ENCODE measurements at regions not wholly inside any gene's neighbourhood (a gene's known extent, or its start where the extent isn't known, plus 50 kb on each side); places are given as distances from the start of the nearest gene placed in this dataset.
"Not testable (repeated sequence)": the region's sequence is repeated elsewhere in the genome, so short reads cannot be mapped to it uniquely, and the experiment has no call there.

- CTCF ChIA-PET; H3K27ac Mint-ChIP-seq; ATAC-seq (ENCODE audit: low read depth); H2AFZ ChIP-seq (ENCODE audit: insufficient read depth, low read depth, low read length, poor library complexity, severe bottlenecking); H3K4me3 Mint-ChIP-seq; H3K79me2 ChIP-seq (ENCODE audit: control insufficient read depth, insufficient read depth, low read length); H4K20me1 ChIP-seq (ENCODE audit: control insufficient read depth, insufficient read depth, low read length, poor library complexity, severe bottlenecking); H3K4me3 ChIP-seq (ENCODE audit: control extremely low read depth in 1 of 5, extremely low read depth in 1 of 5, insufficient read depth in 1 of 5, low read depth in 2 of 5, low read length in 4 of 5); H3K9ac ChIP-seq (ENCODE audit: low read length); H3K9me3 Mint-ChIP-seq (ENCODE audit: insufficient read depth); H3K4me1 ChIP-seq (ENCODE audit: control insufficient read depth in 2 of 2, insufficient read depth in 2 of 2, low read length in 2 of 2); H3K36me3 ChIP-seq (replicated peaks in 1 of 2; ENCODE audit: control extremely low read depth in 1 of 2, control insufficient read depth in 1 of 2, extremely low read depth in 1 of 2, insufficient read depth in 2 of 2, low read length in 1 of 2); intact Hi-C loops (cut with micrococcal nuclease); H3K27ac ChIP-seq (ENCODE audit: low read length in 2 of 2); H3K4me2 ChIP-seq (replicated peaks; ENCODE audit: low read depth, low read length, poor library complexity, severe bottlenecking); H3K4me1 Mint-ChIP-seq; H3K9me3 ChIP-seq (ENCODE audit: control extremely low read depth in 1 of 3, control insufficient read depth in 2 of 3, insufficient read depth in 1 of 3, low read length in 2 of 3); POLR2A ChIA-PET; DNase-seq: not testable (repeated sequence)
- peaks cover 34% of the 10 kb centered on the region for H3K27me3 Mint-ChIP-seq
- 88% methylated on average over 8 of the region's 10 CpGs for WGBS (ENCODE audit: insufficient coverage)
- peaks cover 0 to 18% (median 9%) of the 10 kb centered on the region in 4 experiments for H3K27me3 ChIP-seq (replicated peaks in 1 of 4; ENCODE audit: control extremely low read depth in 1 of 4, control insufficient read depth in 3 of 4, insufficient read depth in 4 of 4, low read length in 3 of 4)
Observed at GRCh38 chr22:25426530-25427308, 137.8 kb upstream of the GRK3 start.

DNA sequence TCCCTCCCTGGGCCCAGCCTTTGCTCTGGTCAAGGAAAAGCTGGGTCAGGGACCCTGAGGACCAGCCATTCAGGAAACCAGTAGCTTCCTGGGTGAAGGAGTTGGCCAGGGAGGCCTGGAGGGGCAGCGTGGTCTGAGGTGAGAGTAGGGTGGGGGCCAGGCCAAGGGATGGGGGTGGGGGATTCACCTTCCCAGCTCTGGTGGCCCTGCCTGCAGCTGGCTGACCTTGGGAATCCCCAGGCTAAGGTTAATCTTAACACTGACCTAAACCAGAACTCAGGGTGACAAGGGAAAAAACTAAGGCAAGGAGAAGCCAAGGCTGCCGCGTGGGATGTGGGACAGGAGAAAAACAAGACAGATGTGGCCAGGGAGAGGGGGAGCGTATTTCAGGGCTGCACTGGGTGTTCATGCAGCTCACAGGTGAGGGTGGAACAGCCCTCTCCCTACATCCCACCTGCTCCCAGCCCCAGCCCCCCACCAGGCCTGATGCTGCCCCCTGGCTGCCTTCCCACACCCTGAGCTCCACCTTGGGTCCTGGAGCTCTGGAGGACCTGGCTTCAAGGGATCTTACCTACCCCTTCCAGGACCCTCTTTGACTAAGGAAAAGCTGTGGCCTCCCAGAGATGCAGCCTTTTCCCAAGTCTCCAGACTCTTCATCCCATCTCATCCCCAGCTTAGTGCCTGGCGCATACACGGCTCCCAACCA is 132.7 kb upstream of the GRK3 start:
- H3K4me2 ChIP-seq (replicated peaks; ENCODE audit: low read depth, low read length, poor library complexity, severe bottlenecking); H3K9me3 ChIP-seq (ENCODE audit: control extremely low read depth in 1 of 3, control insufficient read depth in 2 of 3, insufficient read depth in 1 of 3, low read length in 2 of 3); H3K9me3 Mint-ChIP-seq (ENCODE audit: insufficient read depth); H3K4me3 ChIP-seq (ENCODE audit: control extremely low read depth in 1 of 5, extremely low read depth in 1 of 5, insufficient read depth in 1 of 5, low read depth in 2 of 5, low read length in 4 of 5); DNase-seq; H3K4me3 Mint-ChIP-seq; CTCF ChIA-PET; ATAC-seq (ENCODE audit: low read depth); H3K9ac ChIP-seq (ENCODE audit: low read length); H2AFZ ChIP-seq (ENCODE audit: insufficient read depth, low read depth, low read length, poor library complexity, severe bottlenecking); POLR2A ChIA-PET; H3K27ac ChIP-seq (ENCODE audit: low read length in 2 of 2); H3K36me3 ChIP-seq (replicated peaks in 1 of 2; ENCODE audit: control extremely low read depth in 1 of 2, control insufficient read depth in 1 of 2, extremely low read depth in 1 of 2, insufficient read depth in 2 of 2, low read length in 1 of 2); H3K27me3 ChIP-seq (replicated peaks in 1 of 4; ENCODE audit: control extremely low read depth in 1 of 4, control insufficient read depth in 3 of 4, insufficient read depth in 4 of 4, low read length in 3 of 4); H4K20me1 ChIP-seq (ENCODE audit: control insufficient read depth, insufficient read depth, low read length, poor library complexity, severe bottlenecking); H3K4me1 Mint-ChIP-seq; H3K4me1 ChIP-seq (ENCODE audit: control insufficient read depth in 2 of 2, insufficient read depth in 2 of 2, low read length in 2 of 2); H3K79me2 ChIP-seq (ENCODE audit: control insufficient read depth, insufficient read depth, low read length); H3K27ac Mint-ChIP-seq; intact Hi-C loops (cut with micrococcal nuclease): not testable (repeated sequence)
- peaks cover 11% of the 10 kb centered on the region for H3K27me3 Mint-ChIP-seq
- no CpG with 5 or more reads among the region's 6 CpGs for WGBS (ENCODE audit: insufficient coverage)

GRCh38 chr22:25433381-25433970 is 131.0 kb upstream of the GRK3 start:
- H3K4me1 ChIP-seq (ENCODE audit: control insufficient read depth in 2 of 2, insufficient read depth in 2 of 2, low read length in 2 of 2); intact Hi-C loops (cut with micrococcal nuclease); H3K4me1 Mint-ChIP-seq; H3K4me3 Mint-ChIP-seq; H3K9me3 Mint-ChIP-seq (ENCODE audit: insufficient read depth); ATAC-seq (ENCODE audit: low read depth); H3K27me3 ChIP-seq (replicated peaks in 1 of 4; ENCODE audit: control extremely low read depth in 1 of 4, control insufficient read depth in 3 of 4, insufficient read depth in 4 of 4, low read length in 3 of 4); H3K9me3 ChIP-seq (ENCODE audit: control extremely low read depth in 1 of 3, control insufficient read depth in 2 of 3, insufficient read depth in 1 of 3, low read length in 2 of 3); H3K36me3 ChIP-seq (replicated peaks in 1 of 2; ENCODE audit: control extremely low read depth in 1 of 2, control insufficient read depth in 1 of 2, extremely low read depth in 1 of 2, insufficient read depth in 2 of 2, low read length in 1 of 2); H4K20me1 ChIP-seq (ENCODE audit: control insufficient read depth, insufficient read depth, low read length, poor library complexity, severe bottlenecking); H2AFZ ChIP-seq (ENCODE audit: insufficient read depth, low read depth, low read length, poor library complexity, severe bottlenecking); POLR2A ChIA-PET; H3K27ac Mint-ChIP-seq; H3K27ac ChIP-seq (ENCODE audit: low read length in 2 of 2); H3K4me3 ChIP-seq (ENCODE audit: control extremely low read depth in 1 of 5, extremely low read depth in 1 of 5, insufficient read depth in 1 of 5, low read depth in 2 of 5, low read length in 4 of 5); CTCF ChIA-PET; H3K79me2 ChIP-seq (ENCODE audit: control insufficient read depth, insufficient read depth, low read length); H3K4me2 ChIP-seq (replicated peaks; ENCODE audit: low read depth, low read length, poor library complexity, severe bottlenecking); H3K9ac ChIP-seq (ENCODE audit: low read length); DNase-seq; H3K27me3 Mint-ChIP-seq: not testable (repeated sequence)
- 84% methylated on average over 5 of the region's 8 CpGs for WGBS (ENCODE audit: insufficient coverage)

Data from B cell (primary cell).